GM18868 (cell line): ENCODE measurements at regions not wholly inside any gene's neighbourhood (a gene's known extent, or its start where the extent isn't known, plus 50 kb on each side); places are given as distances from the start of the nearest gene placed in this dataset.

Experiments used
- ATAC-seq: cut with Tn5 transposase; IDR thresholded peaks from one replicate; pipeline ENCODE4 v1.9.1; 2021; ENCODE audit warnings: mild to moderate bottlenecking, moderate library complexity; ENCODE audit not compliant: unreplicated experiment

GRCh38 chr10:76667408-76668370 lies 969.9 kb downstream of the KCNMA1 start:
- ATAC-seq: no peak

GRCh38 chr10:76666891-76667290 lies 970.7 kb downstream of the KCNMA1 start:
- no peak for ATAC-seq

GRCh38 chr10:76665029-76665428 lies 972.6 kb downstream of the KCNMA1 start:
- no peak for ATAC-seq

- ATAC-seq: peak; percentile 50
These were observed 980.1 kb downstream of the KCNMA1 start for GRCh38 chr10:76657337-76658012.

- ATAC-seq: no peak
These were observed 986.5 kb downstream of the KCNMA1 start for GRCh38 chr10:76651154-76651553.

GRCh38 chr10:76649723-76650127 lies 987.9 kb downstream of the KCNMA1 start:
- ATAC-seq: no peak

- ATAC-seq: no peak
These were observed 988.4 kb downstream of the KCNMA1 start for GRCh38 chr10:76649254-76649653.

GRCh38 chr10:76647301-76647700 lies 990.3 kb downstream of the KCNMA1 start:
- ATAC-seq: no peak

GRCh38 chr10:76645341-76645740 lies 992.3 kb downstream of the KCNMA1 start:
- no peak for ATAC-seq

- no peak for ATAC-seq
These were observed 993.1 kb downstream of the KCNMA1 start for GRCh38 chr10:76644476-76644875.

GRCh38 chr10:76643511-76643911 lies 994.1 kb downstream of the KCNMA1 start:
- no peak for ATAC-seq

- no peak for ATAC-seq
These were observed 995.2 kb downstream of the KCNMA1 start for GRCh38 chr10:76642358-76642757.

- no peak for ATAC-seq
These were observed 996.4 kb downstream of the KCNMA1 start for GRCh38 chr10:76641215-76641614.

GRCh38 chr10:76640806-76641205 lies 996.8 kb downstream of the KCNMA1 start:
- no peak for ATAC-seq

- peak; percentile 48 for ATAC-seq
These were observed 1004.9 kb downstream of the KCNMA1 start for GRCh38 chr10:76632767-76633051.

- no peak for ATAC-seq
These were observed 1005.5 kb downstream of the KCNMA1 start for GRCh38 chr10:76631884-76632766.

- no peak for ATAC-seq
These were observed 1006.5 kb downstream of the KCNMA1 start for GRCh38 chr10:76631036-76631670.

GRCh38 chr10:76628801-76629200 lies 1008.8 kb downstream of the KCNMA1 start:
- no peak for ATAC-seq

- ATAC-seq: no peak
These were observed 1011.2 kb downstream of the KCNMA1 start for GRCh38 chr10:76626386-76626785.

GRCh38 chr10:76624470-76624869 lies 1013.1 kb downstream of the KCNMA1 start:
- peak; percentile 96 for ATAC-seq
